Activated CD4-positive, alpha-beta T cell treated with anti-CD3 and anti-CD28 coated beads, Interleukin-2, amount 50 U/mL, for 16 hours (primary cell): ENCODE measurements at regions not wholly inside any gene's neighbourhood (a gene's known extent, or its start where the extent isn't known, plus 50 kb on each side); places are given as distances from the start of the nearest gene placed in this dataset.

Experiments
- DNase-seq: peaks from one replicate; pipeline ENCODE4 v3.0.0-alpha.2; 2020

GRCh38 chr3:70840106-70840870, 527.9 kb upstream of the MDFIC2 start:
- DNase-seq = no peak

- no peak for DNase-seq
These were observed 521.0 kb upstream of the MDFIC2 start for GRCh38 chr3:70833239-70833960.

- DNase-seq = no peak
These were observed 520.4 kb upstream of the MDFIC2 start for GRCh38 chr3:70832834-70833205.

- DNase-seq = no peak
These were observed 519.8 kb upstream of the MDFIC2 start for GRCh38 chr3:70832089-70832833.

- no peak for DNase-seq
These were observed 516.7 kb upstream of the MDFIC2 start for GRCh38 chr3:70829092-70829491.

GRCh38 chr3:70824773-70825172, 512.3 kb upstream of the MDFIC2 start:
- no peak for DNase-seq

DNA sequence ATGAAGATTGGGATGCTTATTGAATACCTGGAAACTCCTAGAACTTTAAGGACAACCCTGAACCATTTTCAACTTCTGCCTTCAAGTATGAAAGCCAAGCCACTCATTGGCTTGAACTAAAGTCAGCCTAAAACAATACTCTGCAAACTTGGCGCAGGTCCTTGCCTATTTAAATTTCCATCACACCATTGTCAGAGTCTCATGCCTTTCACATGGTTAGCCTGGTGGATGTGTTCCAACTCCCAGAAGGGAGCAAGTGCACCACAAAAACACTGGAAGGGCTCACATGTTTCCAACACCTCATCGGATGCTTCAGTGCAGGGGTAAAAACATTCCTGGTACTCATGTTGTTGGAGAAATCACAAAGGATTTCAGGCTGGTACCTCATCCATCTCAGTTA, 511.6 kb upstream of the MDFIC2 start:
- no peak for DNase-seq

DNA sequence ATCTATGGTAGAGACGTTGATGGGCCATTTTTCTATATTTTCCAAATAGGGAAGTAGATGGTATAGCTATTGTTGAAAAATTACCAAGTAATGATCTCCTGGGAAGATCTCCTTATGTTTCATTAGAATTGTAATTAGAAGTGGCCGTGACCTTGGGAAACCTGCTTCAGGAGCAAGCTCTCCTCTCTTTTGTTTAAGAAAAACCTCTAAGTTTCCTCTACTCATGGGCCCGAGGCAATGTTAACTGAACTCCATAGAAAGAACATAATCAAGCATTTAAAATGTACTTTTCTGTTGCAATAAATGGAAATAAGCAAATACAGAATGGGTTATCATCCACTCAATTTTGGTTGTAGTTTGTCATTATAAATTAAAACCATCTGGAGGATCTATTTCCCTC, 511.2 kb upstream of the MDFIC2 start:
- no peak for DNase-seq

DNA sequence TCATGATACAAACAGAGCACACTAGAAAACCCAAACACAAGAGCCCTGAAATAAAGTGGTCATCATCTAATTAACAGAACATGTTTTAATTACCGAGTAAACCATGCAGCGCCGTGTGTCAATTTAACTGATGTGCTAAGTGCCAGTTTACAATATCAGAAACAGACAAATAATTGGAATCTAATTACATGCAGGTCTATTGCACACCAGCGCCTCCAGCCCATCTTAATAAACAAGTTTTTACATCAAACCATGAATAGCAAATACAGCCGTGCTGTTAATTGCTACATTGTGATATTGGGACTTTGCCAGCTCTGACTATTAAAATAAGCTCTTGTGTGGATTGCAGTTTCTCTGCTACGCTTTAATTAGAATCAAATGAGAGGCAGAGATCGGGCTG, 510.2 kb upstream of the MDFIC2 start:
- no peak for DNase-seq

GRCh38 chr3:70821602-70822001, 509.2 kb upstream of the MDFIC2 start:
- no peak for DNase-seq

- DNase-seq = no peak
These were observed 508.0 kb upstream of the MDFIC2 start for GRCh38 chr3:70820397-70820796.

DNA sequence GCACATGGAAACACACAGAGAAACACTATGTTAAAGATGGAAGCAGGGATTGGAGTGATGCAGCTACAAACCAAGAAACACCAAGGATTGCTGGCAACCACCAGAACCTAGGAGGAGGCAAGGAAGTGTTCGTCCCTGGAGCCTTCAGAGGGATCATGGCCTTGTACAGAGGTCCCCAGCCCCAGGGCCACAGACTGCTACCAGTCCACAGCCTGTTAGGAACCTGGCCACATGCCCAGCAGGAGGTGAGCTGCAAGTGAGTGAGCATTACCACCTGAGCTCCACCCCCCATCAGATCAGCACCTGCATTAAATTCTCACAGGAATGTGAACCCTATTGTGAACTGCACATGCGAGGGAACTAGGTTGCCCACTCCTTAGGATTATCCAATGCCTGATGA, 505.7 kb upstream of the MDFIC2 start:
- DNase-seq = no peak

- no peak for DNase-seq
These were observed 503.9 kb upstream of the MDFIC2 start for GRCh38 chr3:70816346-70816745.

- no peak for DNase-seq
These were observed 503.4 kb upstream of the MDFIC2 start for GRCh38 chr3:70815817-70816216.

DNA sequence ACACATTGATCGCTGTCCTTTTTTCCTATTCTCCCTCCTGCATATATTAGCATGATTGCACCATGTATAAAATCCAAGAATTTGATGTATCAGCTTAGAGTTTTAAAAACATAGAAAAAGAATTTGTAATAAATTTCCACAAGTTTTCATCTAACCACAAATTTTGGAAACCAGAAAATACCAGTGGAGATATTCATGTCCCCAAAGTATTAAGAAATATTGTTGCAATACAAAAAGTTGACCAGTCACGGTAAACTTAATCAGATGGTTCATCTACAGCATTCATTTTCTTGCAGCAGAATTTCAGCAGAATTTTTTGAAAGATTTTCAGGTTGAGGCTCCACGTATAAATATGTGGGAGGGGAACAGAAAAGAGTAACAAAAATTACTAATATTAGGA, 500.9 kb upstream of the MDFIC2 start:
- no peak for DNase-seq

- no peak for DNase-seq
These were observed 499.4 kb upstream of the MDFIC2 start for GRCh38 chr3:70811880-70812279.

DNA sequence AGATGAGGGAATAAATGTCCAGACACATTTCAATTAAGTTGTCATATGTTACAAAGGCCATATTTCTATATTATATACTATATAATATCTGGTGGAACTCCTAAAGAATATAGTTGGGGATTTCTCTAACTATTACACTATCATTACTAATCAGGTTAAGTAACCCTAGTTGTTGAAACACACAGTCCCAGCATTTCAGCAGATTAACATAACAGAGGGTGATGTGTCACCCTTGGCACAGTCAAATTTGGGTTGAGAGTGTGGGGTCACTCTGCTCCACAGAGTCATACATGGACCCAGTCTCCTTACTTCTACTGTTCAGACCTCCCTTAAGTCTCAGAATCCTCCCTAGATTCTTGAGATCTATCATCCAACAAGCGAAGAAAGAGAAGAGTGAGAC, 496.4 kb upstream of the MDFIC2 start:
- no peak for DNase-seq

- no peak for DNase-seq
These were observed 494.1 kb upstream of the MDFIC2 start for GRCh38 chr3:70806556-70806955.

GRCh38 chr3:70806021-70806420, 493.6 kb upstream of the MDFIC2 start:
- DNase-seq = no peak

DNA sequence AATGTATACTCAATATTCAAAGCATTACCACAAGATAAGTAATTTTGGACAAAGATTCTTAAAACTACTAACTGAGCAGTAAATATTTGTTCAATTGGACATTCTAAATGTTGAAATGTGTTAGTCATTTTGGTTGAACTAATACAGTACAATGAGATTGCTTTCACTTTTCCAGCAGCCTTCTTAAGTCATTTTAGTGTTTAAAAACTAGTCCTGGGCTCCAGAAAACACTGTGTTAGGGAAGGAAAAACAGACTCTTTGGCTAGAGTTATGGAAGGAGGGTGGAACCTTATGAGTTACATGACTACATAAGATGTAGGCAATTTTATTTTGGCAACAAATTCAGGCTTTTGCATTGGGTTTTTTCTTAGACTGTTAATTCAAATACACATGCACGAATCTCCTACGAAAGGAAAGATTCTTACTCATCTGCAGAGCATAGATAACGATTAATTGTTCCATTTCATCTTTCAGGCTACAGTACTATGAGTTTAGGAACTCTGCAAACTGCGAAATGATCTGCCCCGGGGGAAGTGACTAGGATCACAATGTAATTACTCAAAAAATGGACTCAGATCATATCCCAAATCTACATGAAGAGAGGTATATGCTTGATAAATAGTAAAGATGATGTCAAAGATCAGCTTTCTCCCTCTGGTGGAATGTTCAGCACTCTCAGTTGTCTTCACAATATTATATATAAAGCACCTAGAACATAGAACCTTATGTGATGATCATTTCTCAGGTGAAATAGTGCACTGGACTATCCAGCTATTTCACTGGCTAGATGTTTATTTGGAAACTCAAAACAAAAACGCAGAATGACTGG, 492.8 kb upstream of the MDFIC2 start:
- no peak for DNase-seq

GRCh38 chr3:70803891-70804290, 491.5 kb upstream of the MDFIC2 start:
- no peak for DNase-seq

DNA sequence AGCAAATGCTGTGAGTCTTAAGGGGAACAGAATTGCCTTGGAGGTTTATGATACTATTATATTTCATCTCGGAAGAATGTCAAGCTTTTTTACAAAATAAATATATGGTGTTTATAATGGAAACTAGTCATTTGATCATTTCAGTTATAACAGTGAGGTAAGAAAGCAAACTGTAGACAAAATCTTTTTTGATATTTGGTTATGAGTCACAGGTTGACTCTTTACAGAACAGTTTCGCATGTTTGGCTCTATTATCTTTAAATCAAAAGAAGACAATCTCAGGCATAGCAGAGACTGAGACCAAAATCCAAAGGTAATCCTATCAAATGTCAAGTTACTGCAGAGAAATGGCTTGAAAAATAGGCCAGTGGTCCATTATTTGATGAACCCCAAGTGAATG, 490.9 kb upstream of the MDFIC2 start:
- DNase-seq = no peak

- DNase-seq = no peak
These were observed 488.5 kb upstream of the MDFIC2 start for GRCh38 chr3:70800951-70801350.
